K562 (cell line): ENCODE measurements at regions not wholly inside any gene's neighbourhood (a gene's known extent, or its start where the extent isn't known, plus 50 kb on each side); places are given as distances from the start of the nearest gene placed in this dataset.

Experiments
- ATF1 ChIP-seq, 2 experiments: fragments of 450-650 bp in 1 of 2; IDR thresholded peaks; 2 replicates each; pipeline ENCODE4 v1.6.1; 2016; ENCODE audit warnings: missing compliant biosample characterization in 1 of 2, missing genetic modification characterization in 1 of 2
- EGR1 ChIP-seq: fragments of 450-650 bp; conservative IDR thresholded peaks from 2 replicates; pipeline ENCODE4 v1.6.1; 2017; ENCODE audit warnings: mild to moderate bottlenecking
- NONO ChIP-seq, 2 experiments: fragments of 200-400 bp in 1 of 2; fragments of 450-650 bp in 1 of 2; formaldehyde crosslinking in 1 of 2; IDR thresholded peaks; 2 replicates each; pipeline ENCODE4 v1.6.1; 2017; ENCODE audit warnings: low read depth in 2 of 2, mild to moderate bottlenecking in 2 of 2, moderate library complexity in 2 of 2, low read length in 1 of 2
- PHB ChIP-seq: fragments of 250-450 bp; sonication (Bioruptor Pico); IDR thresholded peaks from 2 replicates; pipeline ENCODE4 v1.5.0; 2021
- RNF219 ChIP-seq: fragments of 250-450 bp; sonication (Bioruptor Pico); IDR thresholded peaks from 2 replicates; pipeline ENCODE4 v1.5.0; 2022; ENCODE audit warnings: mild to moderate bottlenecking
- SMAD3 ChIP-seq: fragments of 450-650 bp; formaldehyde crosslinking; conservative IDR thresholded peaks from 2 replicates; pipeline ENCODE4 v1.4.0; 2020; ENCODE audit warnings: mild to moderate bottlenecking
- STAT5A ChIP-seq: IDR thresholded peaks from 2 replicates; pipeline ENCODE4 v1.6.1; 2012; ENCODE audit warnings: low read length, inconsistent platforms, borderline replicate concordance
- WHSC1 ChIP-seq: IDR thresholded peaks from one replicate; pipeline ENCODE4 v1.6.1; 2012; ENCODE audit warnings: low read length, control low read depth, inconsistent platforms
- ZBTB12 ChIP-seq: fragments of 250-450 bp; sonication (Bioruptor Pico); IDR thresholded peaks from 2 replicates; pipeline ENCODE4 v1.4.0; 2020
- ZC3H11A ChIP-seq: IDR thresholded peaks from 2 replicates; pipeline ENCODE4 v1.6.1; 2012; ENCODE audit warnings: low read depth, low read length, improper control_type of control experiment
- ZNF318 ChIP-seq, 2 experiments: fragments of 450-650 bp; IDR thresholded peaks; 2 replicates each; pipeline ENCODE4 v1.6.1; 2016; ENCODE audit warnings: mild to moderate bottlenecking in 2 of 2, borderline replicate concordance in 1 of 2, low read depth in 1 of 2, moderate library complexity in 1 of 2
- ZNF41 ChIP-seq: fragments of 250-450 bp; sonication (Bioruptor Pico); conservative IDR thresholded peaks from 2 replicates; pipeline ENCODE4 v1.4.0; 2020; ENCODE audit warnings: mild to moderate bottlenecking
- ZNF695 ChIP-seq: fragments of 450-650 bp; formaldehyde crosslinking; IDR thresholded peaks from 2 replicates; pipeline ENCODE4 v1.4.0; 2020; ENCODE audit warnings: mild to moderate bottlenecking, moderate library complexity

- no peak for TF ChIP-seq ZNF318 (IDR thresholded peaks at IDR 0.05; ENCODE audit: borderline replicate concordance in 1 of 2, low read depth in 1 of 2)
- TF ChIP-seq ZNF695 (CRISPR knock-in tag): no peak
- no peak for TF ChIP-seq NONO (IDR thresholded peaks at IDR 0.05; ENCODE audit: low read depth in 2 of 2, low read length in 1 of 2)
- no peak for TF ChIP-seq WHSC1
- no peak for TF ChIP-seq SMAD3 (CRISPR knock-in tag)
- TF ChIP-seq PHB: no peak
- TF ChIP-seq ATF1 (CRISPR knock-in tag; IDR thresholded peaks at IDR 0.05): no peak
- no peak for TF ChIP-seq ATF1 (tag; IDR thresholded peaks at IDR 0.05)
- no peak for TF ChIP-seq ZC3H11A
- no peak for TF ChIP-seq ZNF41 (CRISPR knock-in tag)
- no peak for TF ChIP-seq STAT5A
- no peak for TF ChIP-seq EGR1
- TF ChIP-seq ZBTB12 (CRISPR knock-in tag): no peak
- TF ChIP-seq RNF219 (CRISPR knock-in tag): no peak
Measured at GRCh38 chr18:25647404-25647803, 295.4 kb upstream of the ZNF521 start (continued).
